ENCODE measurements at regions not wholly inside any gene's neighbourhood (a gene's known extent, or its start where the extent isn't known, plus 50 kb on each side); places are given as distances from the start of the nearest gene placed in this dataset.

DNA sequence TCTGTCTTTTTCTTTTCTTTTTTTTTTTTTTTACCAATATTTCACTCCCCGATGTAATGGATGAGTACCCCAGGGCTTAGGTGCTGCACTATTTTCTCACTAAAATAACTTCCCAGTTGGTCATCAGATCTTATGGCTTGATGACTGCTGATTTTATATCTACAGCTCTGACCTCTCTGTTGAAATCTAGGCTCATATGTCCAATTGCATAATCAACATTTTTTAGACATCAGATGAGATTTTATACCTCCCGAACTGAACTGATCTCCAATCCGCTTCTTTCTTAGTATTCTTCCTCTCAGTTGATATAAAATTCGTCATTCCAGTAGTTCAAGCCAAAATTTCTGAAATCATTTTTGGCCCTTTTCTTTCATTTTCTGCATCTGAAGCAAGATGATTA is 1236.5 kb downstream of the SLC16A7 start:
- TF ChIP-seq, protein P1, sequence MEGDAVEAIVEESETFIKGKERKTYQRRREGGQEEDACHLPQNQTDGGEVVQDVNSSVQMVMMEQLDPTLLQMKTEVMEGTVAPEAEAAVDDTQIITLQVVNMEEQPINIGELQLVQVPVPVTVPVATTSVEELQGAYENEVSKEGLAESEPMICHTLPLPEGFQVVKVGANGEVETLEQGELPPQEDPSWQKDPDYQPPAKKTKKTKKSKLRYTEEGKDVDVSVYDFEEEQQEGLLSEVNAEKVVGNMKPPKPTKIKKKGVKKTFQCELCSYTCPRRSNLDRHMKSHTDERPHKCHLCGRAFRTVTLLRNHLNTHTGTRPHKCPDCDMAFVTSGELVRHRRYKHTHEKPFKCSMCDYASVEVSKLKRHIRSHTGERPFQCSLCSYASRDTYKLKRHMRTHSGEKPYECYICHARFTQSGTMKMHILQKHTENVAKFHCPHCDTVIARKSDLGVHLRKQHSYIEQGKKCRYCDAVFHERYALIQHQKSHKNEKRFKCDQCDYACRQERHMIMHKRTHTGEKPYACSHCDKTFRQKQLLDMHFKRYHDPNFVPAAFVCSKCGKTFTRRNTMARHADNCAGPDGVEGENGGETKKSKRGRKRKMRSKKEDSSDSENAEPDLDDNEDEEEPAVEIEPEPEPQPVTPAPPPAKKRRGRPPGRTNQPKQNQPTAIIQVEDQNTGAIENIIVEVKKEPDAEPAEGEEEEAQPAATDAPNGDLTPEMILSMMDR (IDR thresholded peaks at IDR 0.05; ENCODE audit: poor library complexity, severe bottlenecking): no peak
- Histone ChIP-seq H3K4me1 (ENCODE audit: insufficient read depth, poor library complexity, severe bottlenecking) (peaks cover 11% of the 10 kb centered on the region), H3K27me3 (ENCODE audit: insufficient read depth, poor library complexity, severe bottlenecking) (no peaks in the 10 kb centered on the region), H3K27ac (ENCODE audit: poor library complexity, severe bottlenecking) (no peak overlapping the region), H3K9me3 (ENCODE audit: severe bottlenecking) (peaks cover 4% of the 10 kb centered on the region), H3K4me3 (ENCODE audit: severe bottlenecking) (no peak overlapping the region), H3K36me3 (ENCODE audit: low read depth) (no peaks in the 10 kb centered on the region)
- no peak for ATAC-seq (ENCODE audit: low read depth)
- DNase-seq (ENCODE audit: low spot score): no peak

DNA sequence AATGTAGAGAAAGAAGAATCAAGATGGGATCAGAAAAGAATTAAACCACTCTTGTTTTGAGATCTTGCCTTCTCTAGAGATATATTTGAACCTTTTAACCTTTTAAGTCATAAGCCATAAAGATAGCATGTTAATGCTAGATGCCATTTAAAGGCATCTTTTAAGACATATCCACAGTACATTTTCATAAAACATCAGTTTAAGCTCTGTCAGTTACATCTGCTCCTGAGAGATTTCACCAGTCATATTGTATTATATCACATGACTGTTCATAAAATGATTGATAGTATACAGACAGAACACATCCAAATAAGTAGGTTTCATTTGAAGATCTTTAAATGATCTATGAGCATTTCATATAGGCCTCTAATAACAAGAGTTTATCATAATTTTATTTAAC is 1238.5 kb downstream of the SLC16A7 start:
- TF ChIP-seq, protein P1 (IDR thresholded peaks at IDR 0.05; ENCODE audit: poor library complexity, severe bottlenecking): no peak
- no peak overlapping the region for H3K4me3 ChIP-seq (ENCODE audit: severe bottlenecking)
- H3K4me1 ChIP-seq (ENCODE audit: insufficient read depth, poor library complexity, severe bottlenecking): peaks cover 11% of the 10 kb centered on the region
- no peak for ATAC-seq (ENCODE audit: low read depth)
- no peak overlapping the region for H3K27ac ChIP-seq (ENCODE audit: poor library complexity, severe bottlenecking)
- H3K27me3 ChIP-seq (ENCODE audit: insufficient read depth, poor library complexity, severe bottlenecking): no peaks in the 10 kb centered on the region
- peaks cover 4% of the 10 kb centered on the region for H3K9me3 ChIP-seq (ENCODE audit: severe bottlenecking)
- no peaks in the 10 kb centered on the region for H3K36me3 ChIP-seq (ENCODE audit: low read depth)
- DNase-seq (ENCODE audit: low spot score): no peak

DNA sequence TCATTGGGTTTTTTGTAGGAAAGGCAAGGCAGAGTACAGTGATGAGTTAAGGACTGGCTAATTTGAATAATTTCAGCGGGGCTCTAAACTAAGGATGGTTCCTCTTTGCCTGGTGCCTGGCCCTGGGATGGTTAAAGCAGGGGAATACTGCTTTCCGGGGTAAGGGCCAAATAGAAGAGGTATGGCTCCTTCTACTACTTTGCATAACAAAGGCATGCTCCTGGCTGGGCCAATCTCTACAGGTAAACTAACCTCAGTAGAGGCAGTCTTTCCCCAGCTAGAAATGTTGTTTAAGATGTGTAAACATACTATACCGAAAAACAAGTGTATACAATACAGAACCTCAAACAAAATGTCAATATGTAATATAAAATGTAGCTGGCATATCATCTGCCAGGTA is 1239.0 kb downstream of the SLC16A7 start:
- no peak for ATAC-seq (ENCODE audit: low read depth)
- H3K36me3 ChIP-seq (ENCODE audit: low read depth): no peaks in the 10 kb centered on the region
- no peak for DNase-seq (ENCODE audit: low spot score)
- no peak overlapping the region for H3K4me3 ChIP-seq (ENCODE audit: severe bottlenecking)
- no peak overlapping the region for H3K27ac ChIP-seq (ENCODE audit: poor library complexity, severe bottlenecking)
- H3K4me1 ChIP-seq (ENCODE audit: insufficient read depth, poor library complexity, severe bottlenecking): peaks cover 10% of the 10 kb centered on the region
- H3K27me3 ChIP-seq (ENCODE audit: insufficient read depth, poor library complexity, severe bottlenecking): no peaks in the 10 kb centered on the region
- TF ChIP-seq, protein P1 (IDR thresholded peaks at IDR 0.05; ENCODE audit: poor library complexity, severe bottlenecking): no peak
- H3K9me3 ChIP-seq (ENCODE audit: severe bottlenecking): peaks cover 4% of the 10 kb centered on the region

DNA sequence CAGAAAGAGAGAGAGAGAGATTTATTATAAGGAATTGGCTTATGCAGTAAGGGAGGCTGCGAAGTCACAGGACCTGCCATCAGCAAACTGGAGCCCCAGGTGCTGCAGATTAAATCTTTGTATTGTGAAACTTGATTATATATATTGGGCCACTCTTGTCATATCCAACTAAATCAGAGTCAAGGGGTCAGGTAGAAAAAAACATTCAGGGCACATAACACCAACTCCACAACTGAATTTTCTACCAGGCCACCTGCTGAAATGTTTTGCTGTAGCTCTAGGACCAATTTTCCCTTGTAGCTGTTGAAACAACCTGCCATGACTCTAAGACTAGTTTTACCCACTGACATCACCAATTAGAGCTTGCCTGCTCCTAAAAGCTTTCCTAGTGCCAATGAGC is 1240.8 kb downstream of the SLC16A7 start:
- DNase-seq (ENCODE audit: low spot score): no peak
- H3K9me3 ChIP-seq (ENCODE audit: severe bottlenecking): no peaks in the 10 kb centered on the region
- no peak overlapping the region for H3K27ac ChIP-seq (ENCODE audit: poor library complexity, severe bottlenecking)
- no peaks in the 10 kb centered on the region for H3K4me1 ChIP-seq (ENCODE audit: insufficient read depth, poor library complexity, severe bottlenecking)
- no peak for ATAC-seq (ENCODE audit: low read depth)
- no peaks in the 10 kb centered on the region for H3K27me3 ChIP-seq (ENCODE audit: insufficient read depth, poor library complexity, severe bottlenecking)
- no peaks in the 10 kb centered on the region for H3K36me3 ChIP-seq (ENCODE audit: low read depth)
- H3K4me3 ChIP-seq (ENCODE audit: severe bottlenecking): no peak overlapping the region
- TF ChIP-seq, protein P1 (IDR thresholded peaks at IDR 0.05; ENCODE audit: poor library complexity, severe bottlenecking): no peak

DNA sequence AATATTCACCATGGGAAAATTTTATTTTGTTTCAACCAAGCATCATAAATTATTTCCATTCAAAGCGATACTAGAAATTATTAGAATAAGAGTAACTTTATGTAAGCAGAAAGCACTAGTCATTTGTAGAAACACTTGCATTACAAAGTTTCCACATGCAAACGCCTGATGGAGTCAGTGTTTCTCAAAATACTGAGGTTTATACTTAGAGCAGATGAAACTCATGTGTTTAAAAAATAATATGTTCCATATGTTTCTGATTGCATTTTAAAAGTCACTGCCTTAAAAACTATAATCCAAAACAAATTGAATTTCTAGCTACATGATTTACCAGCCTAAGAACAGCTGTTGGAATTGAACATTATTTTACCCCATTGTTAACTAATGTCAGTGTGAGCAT is 1246.4 kb downstream of the SLC16A7 start:
- ATAC-seq (ENCODE audit: low read depth) (no peak), DNase-seq (ENCODE audit: low spot score) (no peak)
- TF ChIP-seq, protein P1 (IDR thresholded peaks at IDR 0.05; ENCODE audit: poor library complexity, severe bottlenecking): no peak
- Histone ChIP-seq H3K27ac (ENCODE audit: poor library complexity, severe bottlenecking) (no peak overlapping the region), H3K36me3 (ENCODE audit: low read depth) (no peaks in the 10 kb centered on the region), H3K4me3 (ENCODE audit: severe bottlenecking) (no peak overlapping the region), H3K27me3 (ENCODE audit: insufficient read depth, poor library complexity, severe bottlenecking) (peaks cover 3% of the 10 kb centered on the region), H3K9me3 (ENCODE audit: severe bottlenecking) (no peaks in the 10 kb centered on the region), H3K4me1 (ENCODE audit: insufficient read depth, poor library complexity, severe bottlenecking) (no peaks in the 10 kb centered on the region)

Data from RWPE2 (cell line).